ENCODE measurements at regions not wholly inside any gene's neighbourhood (a gene's known extent, or its start where the extent isn't known, plus 50 kb on each side); places are given as distances from the start of the nearest gene placed in this dataset.

GRCh38 chr10:4250587-4250887, 465.5 kb upstream of the KLF6 start:
- Histone ChIP-seq H4K20me1 (ENCODE audit: control insufficient read depth, insufficient read depth, low read depth, low read length) (no peaks in the 10 kb centered on the region), H3K9me2 (replicated peaks; ENCODE audit: control insufficient read depth, low read length) (no peaks in the 10 kb centered on the region), H3K4me1 (ENCODE audit: control insufficient read depth, low read length) (no peaks in the 10 kb centered on the region), H3K27ac (ENCODE audit: low read depth, low read length) (no peak overlapping the region), H3K4me2 (ENCODE audit: low read length) (no peak overlapping the region), H3K27me3 (ENCODE audit: control insufficient read depth, low read length) (no peaks in the 10 kb centered on the region), H3F3A (ENCODE audit: control insufficient read depth, insufficient read depth) (no peaks in the 10 kb centered on the region), H3K36me3 (ENCODE audit: control insufficient read depth, low read length) (no peaks in the 10 kb centered on the region), H3K79me2 (ENCODE audit: control insufficient read depth, low read length) (no peaks in the 10 kb centered on the region), H3K9me3 (ENCODE audit: control insufficient read depth, insufficient read depth, low read length) (no peaks in the 10 kb centered on the region; the same call in 1 of the 2 replicates), H3K4me3 (ENCODE audit: low read length) (no peak overlapping the region)
- TF ChIP-seq EZH2phosphoT487 (IDR thresholded peaks at IDR 0.05; ENCODE audit: borderline replicate concordance, low read length) = no peak
- TF ChIP-seq, protein P1, sequence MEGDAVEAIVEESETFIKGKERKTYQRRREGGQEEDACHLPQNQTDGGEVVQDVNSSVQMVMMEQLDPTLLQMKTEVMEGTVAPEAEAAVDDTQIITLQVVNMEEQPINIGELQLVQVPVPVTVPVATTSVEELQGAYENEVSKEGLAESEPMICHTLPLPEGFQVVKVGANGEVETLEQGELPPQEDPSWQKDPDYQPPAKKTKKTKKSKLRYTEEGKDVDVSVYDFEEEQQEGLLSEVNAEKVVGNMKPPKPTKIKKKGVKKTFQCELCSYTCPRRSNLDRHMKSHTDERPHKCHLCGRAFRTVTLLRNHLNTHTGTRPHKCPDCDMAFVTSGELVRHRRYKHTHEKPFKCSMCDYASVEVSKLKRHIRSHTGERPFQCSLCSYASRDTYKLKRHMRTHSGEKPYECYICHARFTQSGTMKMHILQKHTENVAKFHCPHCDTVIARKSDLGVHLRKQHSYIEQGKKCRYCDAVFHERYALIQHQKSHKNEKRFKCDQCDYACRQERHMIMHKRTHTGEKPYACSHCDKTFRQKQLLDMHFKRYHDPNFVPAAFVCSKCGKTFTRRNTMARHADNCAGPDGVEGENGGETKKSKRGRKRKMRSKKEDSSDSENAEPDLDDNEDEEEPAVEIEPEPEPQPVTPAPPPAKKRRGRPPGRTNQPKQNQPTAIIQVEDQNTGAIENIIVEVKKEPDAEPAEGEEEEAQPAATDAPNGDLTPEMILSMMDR (IDR thresholded peaks at IDR 0.05; ENCODE audit: low read depth, low read length, poor library complexity, severe bottlenecking) = no peak

DNA sequence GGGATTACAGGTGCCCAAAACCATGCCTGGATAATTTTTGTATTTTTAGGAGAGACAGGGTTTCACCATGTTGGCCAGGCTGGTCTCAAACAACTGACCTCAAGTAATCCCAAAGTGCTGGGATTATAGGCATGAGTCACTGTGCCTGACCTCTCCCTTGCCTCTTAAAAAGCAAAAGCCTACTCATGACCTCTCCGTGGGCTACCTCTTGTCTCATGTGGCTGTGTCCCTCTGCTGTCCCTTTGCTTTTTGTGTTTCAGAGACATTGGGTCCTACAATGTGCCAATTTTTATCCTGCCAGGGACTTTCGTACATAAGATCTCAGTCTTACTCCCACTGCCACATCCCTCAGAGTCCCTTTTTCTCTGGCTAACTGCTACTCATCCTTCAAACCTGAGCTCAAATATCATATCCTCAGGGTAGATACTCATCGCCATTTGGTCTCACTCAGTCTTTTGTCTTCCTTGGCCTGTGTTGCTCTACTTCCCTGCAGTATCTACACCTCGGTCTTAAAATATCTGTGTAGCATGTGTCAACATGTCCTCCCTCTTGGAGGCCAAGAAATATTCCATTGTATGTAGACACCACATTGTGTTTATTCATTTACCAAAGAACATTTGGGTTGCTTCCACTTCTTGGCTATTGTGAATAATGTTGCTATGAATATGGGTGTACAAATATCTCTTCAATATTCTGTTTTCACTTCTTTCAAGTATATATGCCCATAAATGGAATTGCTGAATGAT, 465.0 kb upstream of the KLF6 start:
- no peak for TF ChIP-seq EZH2phosphoT487 (IDR thresholded peaks at IDR 0.05; ENCODE audit: borderline replicate concordance, low read length)
- TF ChIP-seq, protein P1 (IDR thresholded peaks at IDR 0.05; ENCODE audit: low read depth, low read length, poor library complexity, severe bottlenecking) = no peak
- no peaks in the 10 kb centered on the region for H3K9me2 ChIP-seq (replicated peaks; ENCODE audit: control insufficient read depth, low read length)
- H3K27me3 ChIP-seq (ENCODE audit: control insufficient read depth, low read length) = no peaks in the 10 kb centered on the region
- no peak overlapping the region for H3K4me2 ChIP-seq (ENCODE audit: low read length)
- H3K27ac ChIP-seq (ENCODE audit: low read depth, low read length) = no peak overlapping the region
- H3K79me2 ChIP-seq (ENCODE audit: control insufficient read depth, low read length) = no peaks in the 10 kb centered on the region
- no peak overlapping the region for H3K4me3 ChIP-seq (ENCODE audit: low read length)
- no peaks in the 10 kb centered on the region for H3K4me1 ChIP-seq (ENCODE audit: control insufficient read depth, low read length)
- no peaks in the 10 kb centered on the region for H4K20me1 ChIP-seq (ENCODE audit: control insufficient read depth, insufficient read depth, low read depth, low read length)
- H3K9me3 ChIP-seq (ENCODE audit: control insufficient read depth, insufficient read depth, low read length) = no peaks in the 10 kb centered on the region; the same call in 1 of the 2 replicates
- no peaks in the 10 kb centered on the region for H3K36me3 ChIP-seq (ENCODE audit: control insufficient read depth, low read length)
- H3F3A ChIP-seq (ENCODE audit: control insufficient read depth, insufficient read depth) = no peaks in the 10 kb centered on the region

DNA sequence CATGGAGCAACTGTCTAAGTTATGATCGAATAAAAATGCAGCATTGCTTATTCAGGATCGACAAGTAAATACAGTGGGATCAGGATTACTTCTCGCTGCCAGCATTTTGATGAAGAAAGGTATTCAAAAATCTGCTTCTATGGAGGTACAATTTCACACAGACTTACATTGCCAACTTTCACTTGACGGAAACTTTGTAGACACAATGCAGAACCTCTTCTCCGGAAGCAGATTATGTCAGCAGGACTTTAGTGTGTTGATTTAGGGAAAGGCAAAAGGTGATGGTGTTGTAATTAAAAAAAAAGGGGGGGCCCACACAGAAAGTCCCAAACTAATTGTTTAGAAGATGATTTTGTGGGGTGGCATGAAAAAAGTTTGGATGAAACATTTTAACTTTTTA, 462.4 kb upstream of the KLF6 start:
- Histone ChIP-seq H3K9me3 (ENCODE audit: control insufficient read depth, insufficient read depth, low read length) (no peaks in the 10 kb centered on the region), H3K4me3 (ENCODE audit: low read length) (no peak overlapping the region), H4K20me1 (ENCODE audit: control insufficient read depth, insufficient read depth, low read depth, low read length) (no peaks in the 10 kb centered on the region), H3K4me1 (ENCODE audit: control insufficient read depth, low read length) (no peaks in the 10 kb centered on the region), H3K27ac (ENCODE audit: low read depth, low read length) (no peak overlapping the region), H3K27me3 (ENCODE audit: control insufficient read depth, low read length) (no peaks in the 10 kb centered on the region), H3K79me2 (ENCODE audit: control insufficient read depth, low read length) (no peaks in the 10 kb centered on the region), H3K4me2 (ENCODE audit: low read length) (no peak overlapping the region), H3K36me3 (ENCODE audit: control insufficient read depth, low read length) (no peaks in the 10 kb centered on the region), H3K9me2 (replicated peaks; ENCODE audit: control insufficient read depth, low read length) (no peaks in the 10 kb centered on the region), H3F3A (ENCODE audit: control insufficient read depth, insufficient read depth) (no peaks in the 10 kb centered on the region)
- no peak for TF ChIP-seq EZH2phosphoT487 (IDR thresholded peaks at IDR 0.05; ENCODE audit: borderline replicate concordance, low read length)

- H3K9me2 ChIP-seq (replicated peaks; ENCODE audit: control insufficient read depth, low read length) = no peaks in the 10 kb centered on the region
- no peak overlapping the region for H3K4me2 ChIP-seq (ENCODE audit: low read length)
- H3F3A ChIP-seq (ENCODE audit: control insufficient read depth, insufficient read depth) = no peaks in the 10 kb centered on the region
- TF ChIP-seq EZH2phosphoT487 (IDR thresholded peaks at IDR 0.05; ENCODE audit: borderline replicate concordance, low read length) = no peak
- TF ChIP-seq, protein P1 (IDR thresholded peaks at IDR 0.05; ENCODE audit: low read depth, low read length, poor library complexity, severe bottlenecking) = no peak
- H3K4me1 ChIP-seq (ENCODE audit: control insufficient read depth, low read length) = no peaks in the 10 kb centered on the region
- no peak overlapping the region for H3K27ac ChIP-seq (ENCODE audit: low read depth, low read length)
- H3K36me3 ChIP-seq (ENCODE audit: control insufficient read depth, low read length) = no peaks in the 10 kb centered on the region
- no peak overlapping the region for H3K4me3 ChIP-seq (ENCODE audit: low read length)
- no peaks in the 10 kb centered on the region for H3K79me2 ChIP-seq (ENCODE audit: control insufficient read depth, low read length)
- no peaks in the 10 kb centered on the region for H3K9me3 ChIP-seq (ENCODE audit: control insufficient read depth, insufficient read depth, low read length)
- no peaks in the 10 kb centered on the region for H3K27me3 ChIP-seq (ENCODE audit: control insufficient read depth, low read length)
- no peaks in the 10 kb centered on the region for H4K20me1 ChIP-seq (ENCODE audit: control insufficient read depth, insufficient read depth, low read depth, low read length)
Observed at GRCh38 chr10:4246881-4247358, 461.9 kb upstream of the KLF6 start.
